HG02840 (cell line): ENCODE measurements at regions not wholly inside any gene's neighbourhood (a gene's known extent, or its start where the extent isn't known, plus 50 kb on each side); places are given as distances from the start of the nearest gene placed in this dataset.
"Not testable (repeated sequence)": the region's sequence is repeated elsewhere in the genome, so short reads cannot be mapped to it uniquely, and the experiment has no call there.

Experiments used
- ATAC-seq: cut with Tn5 transposase; IDR thresholded peaks from one replicate; pipeline ENCODE4 v1.9.1; 2021; ENCODE audit warnings: mild to moderate bottlenecking, moderate library complexity, moderate number of reproducible peaks; ENCODE audit not compliant: unreplicated experiment, low FRiP score

DNA sequence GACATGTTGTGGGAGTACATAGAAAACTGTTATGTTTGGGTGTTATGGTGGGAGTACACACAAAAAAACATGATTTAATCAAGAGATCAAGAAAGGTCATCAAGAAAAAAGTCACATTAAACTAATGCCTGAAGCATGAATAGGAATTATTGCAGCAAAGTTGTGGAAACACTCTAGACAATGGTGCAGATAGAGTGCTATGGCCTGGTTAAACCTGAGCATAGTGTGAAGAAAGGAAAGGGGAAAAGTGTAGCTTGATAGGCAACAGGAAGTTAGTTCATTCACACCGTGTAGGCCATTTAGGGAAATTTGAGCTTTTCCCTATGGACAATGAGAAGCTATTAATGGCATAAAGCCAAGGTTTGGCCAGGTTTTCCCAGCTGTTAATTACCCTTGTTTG lies 162.1 kb upstream of the EMCN start:
- no peak for ATAC-seq

DNA sequence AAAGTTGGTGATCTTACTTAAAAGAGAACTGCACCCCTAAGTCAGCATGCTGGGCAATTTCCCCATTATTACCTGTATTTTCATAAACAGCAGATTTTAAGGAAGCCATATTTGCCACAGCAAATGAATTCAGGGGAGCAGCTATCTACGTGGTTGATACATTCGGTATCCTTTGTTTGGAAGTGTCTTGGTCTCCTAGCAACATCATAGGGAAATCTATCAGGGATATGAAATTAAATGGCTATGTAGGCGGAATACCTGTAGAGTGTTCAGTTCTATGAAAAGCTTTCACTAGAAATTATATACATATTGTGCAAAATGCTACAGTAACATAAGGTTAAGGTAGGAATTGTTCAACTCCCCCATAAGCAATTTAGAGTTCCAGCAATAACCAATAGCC lies 157.2 kb upstream of the EMCN start:
- no peak for ATAC-seq

DNA sequence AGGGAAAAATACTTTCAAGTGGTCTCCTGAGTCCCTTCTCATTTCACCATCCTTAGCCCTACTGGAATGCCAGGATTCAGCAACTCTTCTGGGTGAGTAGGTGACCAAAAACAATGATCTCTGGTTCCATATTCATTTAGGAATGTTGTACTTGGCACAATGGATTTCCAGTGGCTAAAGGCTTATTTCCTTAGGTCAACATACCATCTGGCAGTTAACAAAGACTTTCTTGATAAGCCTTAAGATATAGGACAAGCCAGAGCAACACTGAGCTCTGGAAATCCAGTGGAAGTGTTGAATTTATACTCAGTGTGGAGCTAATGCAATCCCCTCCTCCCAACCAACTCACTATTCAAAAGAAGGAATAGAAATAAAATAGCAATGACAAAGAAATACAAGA lies 139.4 kb upstream of the EMCN start:
- no peak for ATAC-seq

DNA sequence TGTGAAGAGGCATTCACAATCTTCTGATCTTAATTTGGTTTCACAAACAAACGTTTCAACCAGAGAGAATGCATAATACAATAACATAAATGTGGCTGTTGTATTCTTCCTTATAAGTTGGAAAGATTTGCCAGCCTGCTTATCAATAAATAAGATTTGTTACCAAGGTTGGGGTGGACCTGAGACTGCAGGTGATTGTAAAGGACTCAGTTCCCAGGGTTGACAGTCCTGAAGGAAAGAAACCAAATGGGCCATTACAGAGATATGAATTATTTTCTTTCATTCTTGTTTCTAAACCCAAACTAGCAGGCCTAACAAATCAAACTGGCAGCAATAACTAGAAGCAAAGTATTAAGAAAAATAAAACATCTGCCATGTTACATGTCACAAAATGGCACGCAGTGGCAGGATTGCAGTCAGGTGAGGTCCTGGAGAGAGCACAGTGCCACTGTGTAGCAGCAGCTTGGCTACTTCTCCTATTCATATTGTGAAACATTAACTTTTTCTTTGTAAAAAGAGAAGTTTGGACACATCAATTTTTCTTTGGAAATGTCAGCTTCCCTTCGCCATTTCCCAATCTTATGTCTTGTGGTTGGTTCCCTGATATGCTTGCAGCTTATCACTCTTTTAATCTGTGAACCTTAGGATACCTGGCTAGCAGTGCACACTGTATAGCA lies 133.8 kb upstream of the EMCN start:
- ATAC-seq, result no peak

DNA sequence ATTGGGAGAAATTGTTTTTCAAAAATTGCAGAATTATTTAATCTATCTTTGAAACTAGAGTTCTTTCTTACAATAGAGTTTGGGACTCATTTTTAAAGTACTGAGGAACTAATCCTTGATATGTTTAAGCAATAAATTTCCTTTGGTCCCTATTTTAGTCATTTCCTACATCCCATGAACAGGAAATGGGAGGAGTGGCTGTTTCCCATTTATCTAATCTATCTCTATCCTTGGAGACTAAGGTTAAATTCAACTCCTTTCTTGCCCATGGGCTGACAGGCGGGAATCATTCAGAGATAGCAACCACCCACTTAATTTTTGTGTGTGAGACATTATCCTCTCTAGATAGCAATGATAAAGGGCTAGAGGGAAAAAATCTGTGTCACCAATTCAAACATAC lies 131.6 kb upstream of the EMCN start:
- ATAC-seq, result no peak

DNA sequence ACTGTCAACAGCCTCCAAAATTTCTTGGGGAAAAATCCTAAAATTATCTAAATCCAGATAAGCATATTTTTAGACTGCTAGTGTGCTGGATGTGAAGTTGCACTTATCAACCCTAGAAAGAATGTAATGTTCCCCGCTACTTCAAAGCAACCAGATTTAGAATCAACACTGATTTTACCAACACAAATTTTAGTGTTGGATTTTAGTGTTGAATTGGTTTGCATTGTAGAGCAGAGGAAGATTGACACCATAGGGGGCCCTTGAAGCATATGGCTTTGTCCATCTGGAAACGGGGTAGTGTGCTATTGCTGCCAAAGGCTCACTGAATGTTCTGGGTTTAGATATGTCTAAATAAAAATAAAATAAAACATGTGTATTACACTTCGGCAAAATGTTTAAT lies 126.3 kb upstream of the EMCN start:
- ATAC-seq, result no peak

DNA sequence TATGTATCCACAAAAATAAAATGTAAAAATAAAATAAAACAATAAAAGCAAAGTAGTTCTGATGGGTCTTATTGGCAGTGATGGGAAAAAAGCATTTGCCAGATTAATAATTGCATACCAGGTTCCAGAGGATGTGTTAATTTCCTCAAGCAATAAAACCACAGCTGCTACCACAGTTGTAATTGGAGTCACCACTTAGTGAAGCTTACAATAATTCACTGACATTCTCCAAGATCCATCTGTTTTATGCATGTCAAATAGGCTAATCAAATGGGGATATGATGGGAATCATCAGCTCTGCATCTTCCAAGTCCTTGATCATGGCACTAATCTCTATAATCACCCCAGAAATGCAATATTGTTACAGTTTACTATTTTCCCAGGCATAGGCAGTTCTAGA lies 123.5 kb upstream of the EMCN start:
- no peak for ATAC-seq

DNA sequence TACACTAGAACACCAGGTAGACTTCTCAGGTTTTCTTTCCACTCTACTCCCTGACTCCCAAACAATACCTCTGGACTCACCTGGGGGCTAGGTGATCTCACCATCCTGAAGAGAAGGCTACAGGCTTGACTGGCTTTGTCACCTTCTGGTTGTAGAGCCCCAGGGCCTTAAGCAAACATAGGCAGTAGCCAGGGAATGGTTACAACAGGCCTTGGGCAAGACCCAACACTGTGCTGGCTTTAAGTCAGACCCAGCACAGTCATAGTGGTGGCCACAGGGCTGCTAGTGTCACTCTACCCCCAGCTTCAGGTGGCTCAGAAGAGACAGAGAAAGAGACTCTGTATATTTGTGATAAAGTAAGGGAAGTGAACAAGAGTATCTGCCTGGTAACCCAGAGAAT lies 118.1 kb upstream of the EMCN start:
- ATAC-seq, result no peak

DNA sequence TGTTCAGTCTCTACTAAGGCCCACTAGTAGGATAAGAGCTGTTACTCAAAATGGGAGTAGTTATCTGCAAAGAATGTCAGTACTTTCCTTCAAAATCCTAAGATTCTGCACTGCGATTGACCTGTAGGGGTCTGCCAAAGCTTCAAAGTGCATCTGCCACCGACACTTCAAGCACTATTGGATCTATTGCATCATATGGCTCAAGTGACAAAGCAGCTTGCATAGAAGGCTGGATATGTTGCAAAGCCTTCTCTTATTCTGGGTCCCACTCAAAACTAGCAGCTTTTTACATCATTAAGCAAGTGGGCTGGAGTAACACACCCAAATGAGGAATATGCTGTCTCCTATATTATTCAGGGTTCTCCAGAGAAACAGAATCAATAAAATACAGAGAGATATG lies 115.4 kb upstream of the EMCN start:
- ATAC-seq, result no peak

DNA sequence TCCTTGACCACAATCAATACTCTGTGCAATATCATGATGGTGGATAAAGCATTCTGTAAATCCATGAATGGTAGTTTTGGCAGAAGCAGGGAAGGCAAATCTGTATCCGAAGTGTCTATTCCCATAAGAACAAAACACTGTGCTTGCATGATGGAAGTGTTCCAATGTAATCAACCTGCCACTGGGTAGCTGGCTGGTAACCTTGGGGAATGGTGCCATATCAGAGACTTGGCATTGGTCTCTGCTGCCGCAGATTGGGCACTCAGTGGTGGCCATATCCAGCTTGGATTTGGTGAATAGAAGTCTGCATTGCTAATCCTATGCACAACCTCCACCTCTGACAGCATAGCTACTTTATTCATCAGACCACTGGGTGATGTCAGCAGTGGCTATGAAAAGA lies 114.3 kb upstream of the EMCN start:
- no peak for ATAC-seq

DNA sequence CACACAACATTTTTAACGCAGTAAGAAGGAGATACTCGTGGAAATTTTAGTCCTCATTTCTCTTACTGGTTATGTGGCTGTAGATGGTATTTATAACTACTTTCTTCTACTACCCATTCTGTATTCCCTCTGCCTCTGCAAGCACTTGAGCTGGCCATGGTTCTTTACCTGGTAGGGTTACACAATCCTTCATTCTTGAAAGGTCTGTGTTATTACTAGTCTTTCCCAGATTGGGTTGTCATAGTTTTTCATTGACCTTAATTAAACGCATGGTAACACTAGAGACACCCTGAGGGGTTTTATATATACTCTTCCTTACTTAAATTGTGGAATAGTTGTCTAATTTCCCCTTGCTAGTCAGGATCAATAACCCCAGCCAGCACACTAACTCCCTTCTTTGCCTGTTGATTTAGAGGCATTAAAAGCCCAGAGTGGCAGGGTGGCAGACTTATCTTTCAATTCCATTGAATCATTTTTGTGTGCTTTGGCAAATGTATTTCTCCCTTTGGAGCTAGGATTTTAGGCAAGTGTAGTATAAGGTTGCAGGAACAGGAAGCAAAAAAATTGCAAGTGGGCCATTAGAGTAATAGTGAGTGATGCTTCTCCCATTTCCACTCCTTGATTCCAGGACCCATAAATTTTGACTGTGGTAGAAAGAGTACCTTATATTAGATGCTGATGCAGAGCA lies 113.6 kb upstream of the EMCN start:
- ATAC-seq, result no peak

DNA sequence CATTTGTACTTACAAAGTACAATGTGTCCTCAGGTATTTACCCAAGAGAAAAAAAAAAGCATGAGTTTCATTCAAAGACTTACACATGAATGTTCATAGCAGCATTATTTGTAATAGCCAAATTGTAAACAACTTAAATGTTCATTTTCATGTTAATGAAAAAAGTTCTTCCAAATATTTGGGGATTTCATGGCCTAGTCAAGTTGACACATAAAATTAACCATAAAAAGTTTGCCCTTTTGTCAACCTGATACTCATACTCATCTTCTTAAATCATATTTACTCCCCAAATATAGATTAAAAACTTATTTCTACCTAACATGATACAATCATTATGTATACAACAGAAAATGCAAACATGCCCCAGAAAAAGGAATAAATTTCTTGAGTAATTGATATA lies 112.5 kb upstream of the EMCN start:
- ATAC-seq, result no peak

DNA sequence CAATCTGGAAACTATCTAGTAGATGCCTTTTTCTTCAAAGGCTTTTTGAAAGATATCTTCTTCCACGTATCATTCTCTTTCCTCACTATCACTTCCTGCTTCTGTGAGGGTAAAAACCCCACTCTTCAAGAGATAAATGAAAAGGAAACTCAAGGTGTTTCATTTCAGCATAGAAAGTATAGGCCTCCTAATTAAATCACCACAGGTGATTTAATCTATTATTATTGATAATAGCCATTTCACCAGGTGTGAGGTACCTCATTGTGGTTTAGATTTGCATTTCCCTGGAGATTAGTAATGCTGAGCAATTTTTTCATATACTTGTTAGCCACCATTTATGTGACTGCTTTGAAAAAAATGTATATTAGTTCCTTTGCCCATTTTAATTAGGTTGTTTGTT lies 92.0 kb upstream of the EMCN start:
- no peak for ATAC-seq

DNA sequence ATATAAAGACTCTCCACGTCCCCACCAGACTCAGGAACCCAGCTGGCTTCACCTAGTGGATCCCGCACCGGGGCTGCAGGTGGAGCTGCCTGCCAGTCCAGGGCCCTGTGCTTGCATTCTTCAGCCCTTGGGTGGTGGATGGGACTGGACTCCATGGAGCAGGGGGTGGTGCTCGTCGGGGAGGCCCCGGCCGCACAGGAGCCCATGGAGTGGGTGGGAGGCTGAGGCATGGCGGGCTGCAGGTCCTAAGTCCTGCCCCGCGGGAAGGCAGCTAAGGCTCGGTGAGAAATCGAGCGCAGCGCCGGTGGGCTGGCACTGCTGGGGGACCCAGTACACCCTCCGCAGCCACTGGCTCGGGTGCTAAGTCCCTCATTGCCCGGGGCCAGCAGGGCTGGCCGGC lies 90.8 kb upstream of the EMCN start:
- not testable (repeated sequence) for ATAC-seq

DNA sequence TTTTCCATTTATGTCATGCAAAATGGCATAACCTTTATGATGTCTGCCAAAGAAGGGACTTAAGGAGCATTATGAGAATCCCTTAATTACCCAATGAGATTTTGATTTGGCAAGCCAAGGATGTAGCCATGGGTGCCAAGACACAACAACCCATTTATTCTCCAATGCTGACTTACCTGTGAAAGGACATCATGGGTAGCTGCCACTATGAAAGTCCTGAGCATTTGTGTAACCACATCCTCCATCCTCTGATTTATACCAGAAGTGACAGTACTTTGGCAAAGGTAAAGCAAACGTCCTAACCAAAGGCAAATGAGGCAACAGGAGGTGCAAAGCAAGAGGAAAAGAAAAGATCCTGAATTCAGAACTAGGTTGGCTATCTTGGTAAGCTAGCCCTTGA lies 87.3 kb upstream of the EMCN start:
- no peak for ATAC-seq

DNA sequence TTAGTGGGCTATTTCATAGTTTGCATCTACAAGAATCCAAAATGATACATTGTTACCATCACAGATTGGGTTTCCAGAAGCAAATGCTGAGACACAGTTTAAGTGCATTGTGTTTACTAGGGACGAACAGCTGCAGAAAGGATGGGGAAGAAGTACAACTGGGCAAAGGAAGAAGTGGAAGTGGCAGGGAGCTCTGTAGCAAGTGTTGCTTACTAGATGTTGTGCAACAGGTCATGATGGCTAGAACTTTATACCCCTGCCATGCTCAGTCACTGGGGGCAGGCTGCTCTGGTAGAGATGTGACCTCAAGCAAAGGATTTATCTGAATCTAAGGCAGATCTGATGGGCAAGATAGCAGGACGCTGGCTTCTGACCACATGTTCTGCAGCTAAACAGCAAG lies 76.1 kb upstream of the EMCN start:
- ATAC-seq, result no peak

DNA sequence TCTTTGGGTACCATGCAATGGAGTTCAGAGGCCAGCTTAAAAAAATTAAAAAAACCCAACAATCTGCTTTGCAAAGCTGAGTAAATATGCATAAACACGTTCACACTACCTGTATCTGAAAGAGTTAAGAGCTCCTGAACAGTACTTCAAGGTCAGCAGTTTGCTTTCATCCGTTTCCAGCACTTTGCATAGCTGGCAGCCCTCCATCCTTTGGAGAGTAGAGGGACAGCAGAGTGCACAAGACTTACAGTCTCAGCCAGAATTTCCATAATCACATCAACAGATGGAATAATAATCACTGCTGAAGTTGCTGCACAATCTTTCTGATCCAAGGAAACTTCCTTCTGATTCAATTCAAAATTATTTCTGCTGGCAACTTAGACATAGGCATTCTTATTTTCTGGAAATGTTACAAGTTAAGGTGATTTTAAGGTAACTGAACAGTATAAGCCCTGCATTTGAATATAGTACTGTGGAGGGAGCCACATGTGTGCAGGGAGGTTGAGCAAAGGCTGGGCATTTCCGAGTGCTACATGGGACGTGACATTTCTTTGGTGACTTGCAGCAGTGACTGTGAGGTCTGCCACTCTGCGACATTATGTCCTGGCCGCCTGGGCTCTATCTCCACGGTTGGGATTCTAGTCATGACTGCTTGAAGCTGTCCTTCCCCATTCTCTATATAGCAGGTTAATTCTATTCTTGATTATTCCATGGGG lies 73.5 kb upstream of the EMCN start:
- ATAC-seq, result no peak

DNA sequence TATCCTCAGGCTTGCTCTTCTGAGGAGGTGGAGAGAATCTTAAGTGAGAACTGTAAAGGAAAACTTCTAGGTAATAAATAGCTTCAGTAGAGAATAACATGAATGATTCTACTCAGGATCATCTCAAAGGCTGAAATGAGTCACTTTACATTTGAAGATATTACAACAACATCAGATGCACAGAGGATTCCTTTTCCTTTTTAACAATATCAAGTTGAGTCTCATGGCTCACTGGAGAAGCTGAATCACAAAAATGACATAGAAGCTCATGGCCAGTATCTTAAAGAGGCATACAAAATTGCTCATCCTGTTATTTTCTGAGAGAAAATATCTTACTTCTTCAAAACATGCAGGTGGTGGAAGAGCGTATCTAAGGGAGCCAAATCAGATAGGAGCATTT lies 72.5 kb upstream of the EMCN start:
- no peak for ATAC-seq

DNA sequence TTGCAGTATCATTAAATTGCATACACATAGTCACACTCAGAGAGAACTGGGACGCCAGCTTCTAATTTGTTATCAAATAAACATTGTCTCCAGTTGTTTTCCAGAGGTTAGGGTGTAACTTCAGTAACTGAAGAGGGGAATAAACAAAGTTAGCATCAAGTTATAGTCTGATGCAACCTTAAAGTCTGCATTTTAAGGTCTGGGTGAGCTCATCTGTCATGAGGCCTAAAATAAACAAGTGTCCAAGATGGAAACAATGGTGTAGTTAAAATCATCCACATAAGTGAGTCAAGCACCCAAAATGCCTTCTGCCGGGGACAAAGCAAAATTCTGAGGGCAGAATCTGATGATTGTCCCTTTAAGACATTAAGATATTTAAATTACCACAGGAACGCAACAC lies 70.3 kb upstream of the EMCN start:
- ATAC-seq, result no peak

DNA sequence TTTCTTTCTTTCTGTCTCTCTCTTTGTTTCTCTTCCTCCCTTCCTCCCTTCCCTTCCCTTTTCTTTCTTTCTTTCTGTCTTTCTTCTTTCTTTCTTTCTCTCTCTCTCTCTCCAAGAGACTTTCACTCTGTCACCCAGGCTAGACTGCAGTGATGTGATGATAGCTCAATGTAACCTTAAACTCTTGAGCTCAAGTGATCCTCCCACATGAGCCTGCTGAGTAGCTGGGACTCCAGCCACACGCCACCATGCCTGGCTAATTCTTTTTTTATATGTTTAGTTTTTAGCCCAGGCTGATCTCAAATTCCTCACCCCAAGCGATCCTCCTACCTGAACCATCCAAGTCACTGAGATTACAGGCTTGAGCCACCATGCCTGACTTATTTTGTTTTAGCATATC lies 64.3 kb upstream of the EMCN start:
- no peak for ATAC-seq

DNA sequence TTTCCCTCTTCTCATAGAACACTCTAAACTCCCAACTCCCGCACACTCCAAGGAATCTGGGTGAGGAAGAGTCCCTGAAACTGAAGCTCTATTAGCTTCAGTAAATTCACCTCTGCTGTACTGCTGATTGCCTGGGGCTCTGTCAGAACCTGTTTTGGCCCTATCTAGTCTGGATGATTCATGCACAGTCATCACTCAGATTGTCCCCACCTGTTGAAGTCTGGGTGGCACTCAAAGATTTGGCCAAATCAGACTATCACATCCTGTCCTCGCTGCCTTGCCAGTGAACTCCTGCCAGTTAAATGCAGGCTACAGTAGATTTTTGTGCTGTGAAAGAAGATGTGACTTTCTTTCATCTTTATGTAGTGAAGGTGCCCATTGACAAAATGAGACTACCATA lies 63.5 kb upstream of the EMCN start:
- no peak for ATAC-seq

DNA sequence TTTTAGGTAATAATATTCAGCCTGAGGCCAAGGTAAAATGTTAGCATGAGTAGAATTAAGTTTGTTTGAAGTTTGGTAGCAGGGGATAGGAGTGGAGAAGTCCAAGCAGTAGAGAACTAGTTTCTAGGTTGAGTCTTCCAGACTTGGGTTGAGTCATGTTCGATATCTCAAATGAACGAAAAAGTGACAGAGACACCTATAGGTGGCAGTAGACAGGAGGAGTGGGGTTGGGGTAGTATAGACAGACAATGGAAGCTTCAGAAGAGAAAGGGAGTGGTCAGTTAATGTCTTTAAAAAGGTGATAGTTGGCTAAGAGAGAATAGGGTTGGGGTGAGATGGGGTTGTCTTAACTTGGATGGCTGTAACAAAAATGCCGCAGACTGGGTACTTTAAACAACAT lies 58.7 kb upstream of the EMCN start:
- ATAC-seq, result no peak
